ENCODE measurements at regions not wholly inside any gene's neighbourhood (a gene's known extent, or its start where the extent isn't known, plus 50 kb on each side); places are given as distances from the start of the nearest gene placed in this dataset.

DNA sequence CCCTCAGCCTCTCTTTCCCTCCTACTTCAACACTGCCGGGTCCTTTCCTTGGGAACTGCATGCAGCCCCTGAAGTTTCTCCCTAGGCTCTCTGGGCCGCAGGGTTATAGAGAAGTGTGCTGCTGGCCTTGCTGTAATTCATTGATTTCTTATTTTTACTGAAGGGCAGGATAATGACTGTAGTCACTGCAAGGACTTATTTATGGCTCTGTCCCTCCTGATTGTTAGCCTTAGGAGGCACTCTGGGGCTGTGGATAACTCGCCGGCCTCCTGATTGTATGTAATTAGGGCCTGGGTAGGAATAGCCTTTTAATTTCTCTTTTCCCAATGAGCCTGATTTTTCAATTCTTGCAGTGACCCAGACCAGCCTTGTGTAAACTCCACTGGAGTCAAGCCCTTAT lies 138.3 kb upstream of the CDH13 start:
- 0 out of 2 replicates have a peak, but pooled peaks cover under 1% of the 10 kb centered on the region for H3K9me3 ChIP-seq (replicated peaks; ENCODE audit: control insufficient read depth, insufficient read depth, low read depth, low read length)
- H3K4me1 ChIP-seq (replicated peaks in 1 of 2; ENCODE audit: control insufficient read depth in 2 of 2, insufficient read depth in 2 of 2, low read length in 2 of 2): no peaks in the 10 kb centered on the region
- BruUV-seq (replicated peaks): no TSS peak
- intact Hi-C loops (cut with micrococcal nuclease): no loop called here
- 3% methylated on average over 4 of the region's 4 CpGs for WGBS (ENCODE audit: insufficient coverage, low coverage, missing lambda C conversion rate)
- H3K79me2 ChIP-seq (ENCODE audit: control insufficient read depth, insufficient read depth, low read length): no peaks in the 10 kb centered on the region
- FAIRE-seq: no peak
- in situ Hi-C loops (cut with MboI): no loop called here
- H3K4me2 ChIP-seq (ENCODE audit: insufficient read depth, low read length): no peak overlapping the region
- ChIA-PET CTCF (ENCODE audit: low intra/inter-chr PET ratio) (no interaction called here), POLR2A (no interaction called here)
- no peak overlapping the region for H3K4me3 ChIP-seq
- no peak overlapping the region for H3K27ac ChIP-seq (ENCODE audit: extremely low read depth, low read depth, low read length)
- no peak for DNase-seq (ENCODE audit: extremely low read depth in 1 of 4, low spot score in 3 of 4)
- no peak overlapping the region for H3K9ac ChIP-seq (ENCODE audit: insufficient read depth in 1 of 2, low read depth in 2 of 2, low read length in 2 of 2)
- H3K36me3 ChIP-seq (ENCODE audit: control insufficient read depth, insufficient read depth, low read length): no peaks in the 10 kb centered on the region
- H4K20me1 ChIP-seq (replicated peaks; ENCODE audit: control insufficient read depth, insufficient read depth, low read length): no peaks in the 10 kb centered on the region
- no peaks in the 10 kb centered on the region; a peak in 1 of 5 replicates for H3K27me3 ChIP-seq (ENCODE audit: control insufficient read depth in 2 of 2, insufficient read depth in 2 of 2, low read length in 2 of 2)
- H2AFZ ChIP-seq (ENCODE audit: low read depth, low read length): no peak overlapping the region
- ATAC-seq: no peak
- no peaks in the 10 kb centered on the region for H3K9me1 ChIP-seq (ENCODE audit: control insufficient read depth, insufficient read depth, low read length)
- no peak for TF ChIP-seq NCOA4 (IDR thresholded peaks at IDR 0.05; ENCODE audit: partially characterized antibody)
- TF ChIP-seq, protein P1, sequence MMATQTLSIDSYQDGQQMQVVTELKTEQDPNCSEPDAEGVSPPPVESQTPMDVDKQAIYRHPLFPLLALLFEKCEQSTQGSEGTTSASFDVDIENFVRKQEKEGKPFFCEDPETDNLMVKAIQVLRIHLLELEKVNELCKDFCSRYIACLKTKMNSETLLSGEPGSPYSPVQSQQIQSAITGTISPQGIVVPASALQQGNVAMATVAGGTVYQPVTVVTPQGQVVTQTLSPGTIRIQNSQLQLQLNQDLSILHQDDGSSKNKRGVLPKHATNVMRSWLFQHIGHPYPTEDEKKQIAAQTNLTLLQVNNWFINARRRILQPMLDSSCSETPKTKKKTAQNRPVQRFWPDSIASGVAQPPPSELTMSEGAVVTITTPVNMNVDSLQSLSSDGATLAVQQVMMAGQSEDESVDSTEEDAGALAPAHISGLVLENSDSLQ (IDR thresholded peaks at IDR 0.05): no peak
- no peak for TF ChIP-seq ZNF766 (CRISPR knock-in tag; conservative IDR thresholded peaks at IDR 0.05)
- TF ChIP-seq BRD4 (IDR thresholded peaks at IDR 0.05): no peak
- no peak for TF ChIP-seq NCOR1 (IDR thresholded peaks at IDR 0.05)
- TF ChIP-seq, protein P2, sequence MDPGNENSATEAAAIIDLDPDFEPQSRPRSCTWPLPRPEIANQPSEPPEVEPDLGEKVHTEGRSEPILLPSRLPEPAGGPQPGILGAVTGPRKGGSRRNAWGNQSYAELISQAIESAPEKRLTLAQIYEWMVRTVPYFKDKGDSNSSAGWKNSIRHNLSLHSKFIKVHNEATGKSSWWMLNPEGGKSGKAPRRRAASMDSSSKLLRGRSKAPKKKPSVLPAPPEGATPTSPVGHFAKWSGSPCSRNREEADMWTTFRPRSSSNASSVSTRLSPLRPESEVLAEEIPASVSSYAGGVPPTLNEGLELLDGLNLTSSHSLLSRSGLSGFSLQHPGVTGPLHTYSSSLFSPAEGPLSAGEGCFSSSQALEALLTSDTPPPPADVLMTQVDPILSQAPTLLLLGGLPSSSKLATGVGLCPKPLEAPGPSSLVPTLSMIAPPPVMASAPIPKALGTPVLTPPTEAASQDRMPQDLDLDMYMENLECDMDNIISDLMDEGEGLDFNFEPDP (CRISPR knock-in tag; IDR thresholded peaks at IDR 0.05): no peak
- TF ChIP-seq ETV6 (IDR thresholded peaks at IDR 0.05; ENCODE audit: borderline replicate concordance in 1 of 2, low read depth in 2 of 2, low read length in 1 of 2): no peak
- TF ChIP-seq ETV6 (CRISPR knock-in tag; IDR thresholded peaks at IDR 0.05; ENCODE audit: borderline replicate concordance): no peak
- TF ChIP-seq ZNF707 (CRISPR knock-in tag; conservative IDR thresholded peaks at IDR 0.05): no peak
- TF ChIP-seq ZFP36 (IDR thresholded peaks at IDR 0.05; ENCODE audit: low read depth, low read length, partially characterized antibody): no peak
- TF ChIP-seq PHF21A (IDR thresholded peaks at IDR 0.05; ENCODE audit: borderline replicate concordance, low read depth): no peak
- TF ChIP-seq ZBTB7A (IDR thresholded peaks at IDR 0.05; ENCODE audit: borderline replicate concordance, control insufficient read depth, low read depth, low read length): no peak
- TF ChIP-seq SETDB1 (IDR thresholded peaks at IDR 0.05; ENCODE audit: low read length): no peak
- TF ChIP-seq, protein P3, sequence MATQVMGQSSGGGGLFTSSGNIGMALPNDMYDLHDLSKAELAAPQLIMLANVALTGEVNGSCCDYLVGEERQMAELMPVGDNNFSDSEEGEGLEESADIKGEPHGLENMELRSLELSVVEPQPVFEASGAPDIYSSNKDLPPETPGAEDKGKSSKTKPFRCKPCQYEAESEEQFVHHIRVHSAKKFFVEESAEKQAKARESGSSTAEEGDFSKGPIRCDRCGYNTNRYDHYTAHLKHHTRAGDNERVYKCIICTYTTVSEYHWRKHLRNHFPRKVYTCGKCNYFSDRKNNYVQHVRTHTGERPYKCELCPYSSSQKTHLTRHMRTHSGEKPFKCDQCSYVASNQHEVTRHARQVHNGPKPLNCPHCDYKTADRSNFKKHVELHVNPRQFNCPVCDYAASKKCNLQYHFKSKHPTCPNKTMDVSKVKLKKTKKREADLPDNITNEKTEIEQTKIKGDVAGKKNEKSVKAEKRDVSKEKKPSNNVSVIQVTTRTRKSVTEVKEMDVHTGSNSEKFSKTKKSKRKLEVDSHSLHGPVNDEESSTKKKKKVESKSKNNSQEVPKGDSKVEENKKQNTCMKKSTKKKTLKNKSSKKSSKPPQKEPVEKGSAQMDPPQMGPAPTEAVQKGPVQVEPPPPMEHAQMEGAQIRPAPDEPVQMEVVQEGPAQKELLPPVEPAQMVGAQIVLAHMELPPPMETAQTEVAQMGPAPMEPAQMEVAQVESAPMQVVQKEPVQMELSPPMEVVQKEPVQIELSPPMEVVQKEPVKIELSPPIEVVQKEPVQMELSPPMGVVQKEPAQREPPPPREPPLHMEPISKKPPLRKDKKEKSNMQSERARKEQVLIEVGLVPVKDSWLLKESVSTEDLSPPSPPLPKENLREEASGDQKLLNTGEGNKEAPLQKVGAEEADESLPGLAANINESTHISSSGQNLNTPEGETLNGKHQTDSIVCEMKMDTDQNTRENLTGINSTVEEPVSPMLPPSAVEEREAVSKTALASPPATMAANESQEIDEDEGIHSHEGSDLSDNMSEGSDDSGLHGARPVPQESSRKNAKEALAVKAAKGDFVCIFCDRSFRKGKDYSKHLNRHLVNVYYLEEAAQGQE (IDR thresholded peaks at IDR 0.05; ENCODE audit: borderline replicate concordance): no peak
- TF ChIP-seq, protein P3 (CRISPR knock-in tag; IDR thresholded peaks at IDR 0.05; ENCODE audit: low read depth): no peak

Measured in K562 (cell line).